Mesendoderm (in vitro differentiated cells): ENCODE measurements at regions not wholly inside any gene's neighbourhood (a gene's known extent, or its start where the extent isn't known, plus 50 kb on each side); places are given as distances from the start of the nearest gene placed in this dataset.

Experiments
- DNase-seq: peaks from one replicate; pipeline ENCODE4 v3.0.0; 2013
- H2AK5ac ChIP-seq: 2 replicates; pipeline ENCODE4 v1.6.1; 2013; ENCODE audit warnings: low read length, inconsistent platforms
- H2BK120ac ChIP-seq: 2 replicates; pipeline ENCODE4 v1.6.1; 2013; ENCODE audit warnings: low read depth, mild to moderate bottlenecking, low read length, moderate library complexity, mixed read lengths
- H2BK15ac ChIP-seq: replicated peaks from 2 replicates; pipeline ENCODE4 v1.6.1; 2013; ENCODE audit warnings: low read depth, mild to moderate bottlenecking, moderate library complexity
- H2BK5ac ChIP-seq: 2 replicates; pipeline ENCODE4 v1.6.1; 2013; ENCODE audit warnings: low read length, inconsistent platforms
- H3K18ac ChIP-seq: 2 replicates; pipeline ENCODE4 v1.6.1; 2013; ENCODE audit warnings: mild to moderate bottlenecking, low read length, mixed read lengths
- H3K23ac ChIP-seq: one replicate; pipeline ENCODE4 v1.6.1; 2013; ENCODE audit warnings: low read length
- H3K27ac ChIP-seq: 2 replicates; pipeline ENCODE4 v1.5.1; 2013; ENCODE audit warnings: low read depth, mild to moderate bottlenecking, inconsistent platforms, low read length, moderate library complexity
- H3K27me3 ChIP-seq: 2 replicates; pipeline ENCODE4 v1.6.1; 2013; ENCODE audit warnings: low read length, control low read depth, mild to moderate bottlenecking, inconsistent platforms; ENCODE audit not compliant: insufficient read depth, poor library complexity
- H3K36me3 ChIP-seq: 2 replicates; pipeline ENCODE4 v1.6.1; 2013; ENCODE audit warnings: low read length, inconsistent platforms; ENCODE audit not compliant: control insufficient read depth, insufficient read depth
- H3K4ac ChIP-seq: one replicate; pipeline ENCODE4 v1.6.1; 2013; ENCODE audit warnings: low read depth, mild to moderate bottlenecking, low read length, moderate library complexity
- H3K4me1 ChIP-seq: 2 replicates; pipeline ENCODE4 v1.6.1; 2013; ENCODE audit warnings: low read depth, low read length, inconsistent platforms; ENCODE audit not compliant: control insufficient read depth
- H3K4me2 ChIP-seq: 2 replicates; pipeline ENCODE4 v1.6.1; 2013; ENCODE audit warnings: low read length
- H3K4me3 ChIP-seq: 2 replicates; pipeline ENCODE4 v1.5.1; 2013; ENCODE audit warnings: mild to moderate bottlenecking, low read length
- H3K56ac ChIP-seq: one replicate; pipeline ENCODE4 v1.6.1; 2013; ENCODE audit warnings: low read length
- H3K79me1 ChIP-seq: 2 replicates; pipeline ENCODE4 v1.6.1; 2013; ENCODE audit warnings: low read length, inconsistent platforms
- H3K79me2 ChIP-seq: 2 replicates; pipeline ENCODE4 v1.6.1; 2013; ENCODE audit warnings: mild to moderate bottlenecking, low read length; ENCODE audit not compliant: control insufficient read depth, insufficient read depth
- H3K9ac ChIP-seq: 2 replicates; pipeline ENCODE4 v1.6.1; 2013; ENCODE audit warnings: low read length, inconsistent platforms
- H4K5ac ChIP-seq: one replicate; pipeline ENCODE4 v1.6.1; 2013; ENCODE audit warnings: low read length
- H4K8ac ChIP-seq: one replicate; pipeline ENCODE4 v1.6.1; 2013; ENCODE audit warnings: low read depth, mild to moderate bottlenecking, control low read depth, low read length, moderate library complexity
- WGBS: extraction: QIAGEN DNeasy Blood & Tissue Kit; methylation state at CpG from one replicate; pipeline ENCODE4 v1.1.7; 2013; ENCODE audit warnings: low lambda C conversion rate, missing lambda C conversion rate; ENCODE audit not compliant: insufficient coverage; ENCODE audit errors: extremely low coverage; 5-methylcytosine and 5-hydroxymethylcytosine counted together

GRCh38 chr1:55931081-55931940 lies 648.1 kb downstream of the PLPP3 start:
- H2BK120ac ChIP-seq = no peak overlapping the region
- no peaks in the 10 kb centered on the region for H3K79me2 ChIP-seq
- no peaks in the 10 kb centered on the region for H3K36me3 ChIP-seq
- no peak overlapping the region for H2BK5ac ChIP-seq
- no peak overlapping the region for H3K4ac ChIP-seq
- no peak overlapping the region for H3K56ac ChIP-seq
- H4K8ac ChIP-seq = no peak overlapping the region
- H3K4me1 ChIP-seq = no peaks in the 10 kb centered on the region
- no peak overlapping the region for H3K4me3 ChIP-seq
- H4K5ac ChIP-seq = no peak overlapping the region
- no peak overlapping the region for H3K27ac ChIP-seq
- H3K79me1 ChIP-seq = no peaks in the 10 kb centered on the region
- no peak overlapping the region for H3K9ac ChIP-seq
- WGBS = no CpG with 5 or more reads among the region's 4 CpGs
- no peak overlapping the region for H3K4me2 ChIP-seq
- H3K18ac ChIP-seq = no peak overlapping the region
- no peak overlapping the region for H2BK15ac ChIP-seq
- H2AK5ac ChIP-seq = no peak overlapping the region
- H3K27me3 ChIP-seq = no peaks in the 10 kb centered on the region
- no peak overlapping the region for H3K23ac ChIP-seq
- DNase-seq = peak; percentile 3

- no peaks in the 10 kb centered on the region for H3K4me1 ChIP-seq
- no peak overlapping the region for H2BK5ac ChIP-seq
- no peak overlapping the region for H3K18ac ChIP-seq
- no peak overlapping the region for H3K27ac ChIP-seq
- H3K4me2 ChIP-seq = no peak overlapping the region
- no CpG with 5 or more reads among the region's 1 CpG for WGBS
- no peak overlapping the region for H3K4me3 ChIP-seq
- H3K23ac ChIP-seq = no peak overlapping the region
- H4K5ac ChIP-seq = no peak overlapping the region
- H3K79me2 ChIP-seq = no peaks in the 10 kb centered on the region
- no peak overlapping the region for H2BK15ac ChIP-seq
- H2BK120ac ChIP-seq = no peak overlapping the region
- no peaks in the 10 kb centered on the region for H3K79me1 ChIP-seq
- H3K27me3 ChIP-seq = no peaks in the 10 kb centered on the region
- H3K36me3 ChIP-seq = no peaks in the 10 kb centered on the region
- H2AK5ac ChIP-seq = no peak overlapping the region
- H3K56ac ChIP-seq = no peak overlapping the region
- no peak overlapping the region for H4K8ac ChIP-seq
- H3K9ac ChIP-seq = no peak overlapping the region
- no peak overlapping the region for H3K4ac ChIP-seq
- no peak for DNase-seq
These were observed 649.7 kb downstream of the PLPP3 start for GRCh38 chr1:55929652-55930051.

- no peak overlapping the region for H4K5ac ChIP-seq
- WGBS = no CpG with 5 or more reads among the region's 2 CpGs
- DNase-seq = no peak
- H3K18ac ChIP-seq = no peak overlapping the region
- H3K9ac ChIP-seq = no peak overlapping the region
- no peak overlapping the region for H2AK5ac ChIP-seq
- H3K27me3 ChIP-seq = no peaks in the 10 kb centered on the region
- H3K79me2 ChIP-seq = no peaks in the 10 kb centered on the region
- no peak overlapping the region for H3K56ac ChIP-seq
- H2BK5ac ChIP-seq = no peak overlapping the region
- no peak overlapping the region for H3K4ac ChIP-seq
- no peaks in the 10 kb centered on the region for H3K4me1 ChIP-seq
- H3K4me2 ChIP-seq = no peak overlapping the region
- no peaks in the 10 kb centered on the region for H3K79me1 ChIP-seq
- no peak overlapping the region for H4K8ac ChIP-seq
- no peak overlapping the region for H2BK120ac ChIP-seq
- no peak overlapping the region for H3K4me3 ChIP-seq
- no peak overlapping the region for H2BK15ac ChIP-seq
- no peak overlapping the region for H3K27ac ChIP-seq
- H3K23ac ChIP-seq = no peak overlapping the region
- H3K36me3 ChIP-seq = no peaks in the 10 kb centered on the region
These were observed 650.8 kb downstream of the PLPP3 start for GRCh38 chr1:55928576-55928975.

- no peak overlapping the region for H3K27ac ChIP-seq
- H3K36me3 ChIP-seq = no peaks in the 10 kb centered on the region
- H3K18ac ChIP-seq = no peak overlapping the region
- no peak overlapping the region for H3K4ac ChIP-seq
- no CpG with 5 or more reads among the region's 1 CpG for WGBS
- no peak overlapping the region for H3K4me2 ChIP-seq
- H2BK15ac ChIP-seq = no peak overlapping the region
- no peak overlapping the region for H3K56ac ChIP-seq
- no peak overlapping the region for H2AK5ac ChIP-seq
- H3K79me2 ChIP-seq = no peaks in the 10 kb centered on the region
- no peak overlapping the region for H2BK120ac ChIP-seq
- no peak overlapping the region for H3K23ac ChIP-seq
- H3K27me3 ChIP-seq = no peaks in the 10 kb centered on the region
- no peak overlapping the region for H3K4me3 ChIP-seq
- no peak for DNase-seq
- no peaks in the 10 kb centered on the region for H3K79me1 ChIP-seq
- H3K9ac ChIP-seq = no peak overlapping the region
- H2BK5ac ChIP-seq = no peak overlapping the region
- no peaks in the 10 kb centered on the region for H3K4me1 ChIP-seq
- no peak overlapping the region for H4K8ac ChIP-seq
- no peak overlapping the region for H4K5ac ChIP-seq
These were observed 651.6 kb downstream of the PLPP3 start for GRCh38 chr1:55927702-55928290.

- no peak overlapping the region for H2BK15ac ChIP-seq
- no peak overlapping the region for H4K5ac ChIP-seq
- no peak overlapping the region for H3K23ac ChIP-seq
- H3K56ac ChIP-seq = no peak overlapping the region
- H2AK5ac ChIP-seq = no peak overlapping the region
- no peak overlapping the region for H3K4me2 ChIP-seq
- no peaks in the 10 kb centered on the region for H3K79me2 ChIP-seq
- H3K4me1 ChIP-seq = no peaks in the 10 kb centered on the region
- H3K27me3 ChIP-seq = no peaks in the 10 kb centered on the region
- no peak overlapping the region for H3K4me3 ChIP-seq
- H3K27ac ChIP-seq = no peak overlapping the region
- H4K8ac ChIP-seq = no peak overlapping the region
- H2BK5ac ChIP-seq = no peak overlapping the region
- no peak overlapping the region for H3K4ac ChIP-seq
- no peaks in the 10 kb centered on the region for H3K79me1 ChIP-seq
- H2BK120ac ChIP-seq = no peak overlapping the region
- H3K18ac ChIP-seq = no peak overlapping the region
- no peak for DNase-seq
- no CpG with 5 or more reads among the region's 11 CpGs for WGBS
- no peak overlapping the region for H3K9ac ChIP-seq
- H3K36me3 ChIP-seq = no peaks in the 10 kb centered on the region
These were observed 652.4 kb downstream of the PLPP3 start for GRCh38 chr1:55926906-55927471.
